ENCODE measurements at regions not wholly inside any gene's neighbourhood (a gene's known extent, or its start where the extent isn't known, plus 50 kb on each side); places are given as distances from the start of the nearest gene placed in this dataset.

DNA sequence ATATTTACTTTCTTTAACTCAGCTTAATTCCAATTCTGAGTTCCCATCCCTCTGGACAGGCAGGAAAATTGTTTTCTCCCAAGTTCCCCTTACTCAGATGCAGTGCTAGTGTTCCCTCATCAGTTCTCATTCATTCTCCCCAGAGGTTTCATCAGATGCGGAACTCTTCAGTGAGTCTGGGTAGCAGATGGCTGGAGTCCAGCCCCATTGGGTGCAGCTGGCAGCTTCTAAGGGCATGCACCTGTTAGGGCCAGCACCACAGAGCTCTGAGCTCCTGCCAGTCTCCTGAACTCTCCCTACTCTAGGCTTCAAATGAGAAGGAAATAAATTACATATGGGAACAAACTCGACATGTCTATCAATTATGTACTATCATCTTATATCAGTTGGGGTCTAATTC is 76.6 kb downstream of the SOD2 start:
- H3K4me3 ChIP-seq (ENCODE audit: low read length in 2 of 2), result no peak overlapping the region
- no peak for DNase-seq (ENCODE audit: low spot score)
- WGBS, 2 donors (ENCODE audit: extremely low coverage in 2 of 2, insufficient read length in 2 of 2, insufficient replicate concordance in 1 of 2), result no CpG with 5 or more reads among the region's 2 CpGs

GRCh38 chr6:159615918-159616317 is 77.1 kb downstream of the SOD2 start:
- Histone ChIP-seq H2BK12ac (ENCODE audit: low read length) (no peak overlapping the region), H3K9ac (ENCODE audit: low read depth, low read length, poor library complexity) (no peak overlapping the region), H3K4me3 (ENCODE audit: low read length in 2 of 2) (no peak overlapping the region), H3K14ac (ENCODE audit: low read length) (no peak overlapping the region), H4K91ac (ENCODE audit: low read depth, low read length, poor library complexity) (no peak overlapping the region), H3K23ac (ENCODE audit: low read depth, low read length, poor library complexity) (no peak overlapping the region), H3K9me3 (replicated peaks in 1 of 2; ENCODE audit: control insufficient read depth in 2 of 2, insufficient read depth in 1 of 2, low read depth in 1 of 2, low read length in 2 of 2) (peaks cover 0 to 8% of the 10 kb centered on the region in 2 donors), H2BK5ac (ENCODE audit: low read length) (no peak overlapping the region), H2AK5ac (ENCODE audit: low read depth, low read length) (no peak overlapping the region), H3K4me1 (ENCODE audit: control insufficient read depth in 2 of 2, insufficient read depth in 1 of 2, low read depth in 1 of 2, low read length in 2 of 2) (no peaks in the 10 kb centered on the region), H3K36me3 (replicated peaks in 1 of 2; ENCODE audit: control insufficient read depth in 2 of 2, insufficient read depth in 2 of 2, low read length in 2 of 2) (no peaks in the 10 kb centered on the region), H3K4me2 (ENCODE audit: insufficient read depth, low read length, poor library complexity, severe bottlenecking) (no peak overlapping the region), H2BK15ac (ENCODE audit: low read length) (no peak overlapping the region), H3K18ac (ENCODE audit: low read length) (no peak overlapping the region), H3K4ac (ENCODE audit: low read length) (no peak overlapping the region), H3K27me3 (ENCODE audit: control insufficient read depth in 3 of 3, insufficient read depth in 3 of 3, low read depth in 1 of 3, low read length in 3 of 3) (no peaks in the 10 kb centered on the region), H2BK120ac (ENCODE audit: low read depth, low read length) (no peak overlapping the region), H4K8ac (ENCODE audit: low read depth, low read length) (no peak overlapping the region), H2AFZ (ENCODE audit: low read length) (no peak overlapping the region), H3K79me1 (ENCODE audit: low read depth, low read length) (no peaks in the 10 kb centered on the region), H3K27ac (replicated peaks; ENCODE audit: low read length) (no peak overlapping the region)
- DNase-seq (ENCODE audit: low spot score), result no peak
- WGBS, 2 donors (ENCODE audit: extremely low coverage in 2 of 2, insufficient read length in 2 of 2, insufficient replicate concordance in 1 of 2), result no CpG with 5 or more reads among the region's 3 CpGs

More for the DNA sequence above, 76.6 kb downstream of the SOD2 start:
- no peak overlapping the region for H2BK12ac ChIP-seq (ENCODE audit: low read length)
- no peaks in the 10 kb centered on the region for H3K27me3 ChIP-seq (ENCODE audit: control insufficient read depth in 3 of 3, insufficient read depth in 3 of 3, low read depth in 1 of 3, low read length in 3 of 3)
- H3K27ac ChIP-seq (replicated peaks; ENCODE audit: low read length), result no peak overlapping the region
- H3K18ac ChIP-seq (ENCODE audit: low read length), result no peak overlapping the region
- no peak overlapping the region for H3K14ac ChIP-seq (ENCODE audit: low read length)
- no peak overlapping the region for H3K9ac ChIP-seq (ENCODE audit: low read depth, low read length, poor library complexity)
- H3K23ac ChIP-seq (ENCODE audit: low read depth, low read length, poor library complexity), result no peak overlapping the region
- no peaks in the 10 kb centered on the region for H3K79me1 ChIP-seq (ENCODE audit: low read depth, low read length)
- H3K4me2 ChIP-seq (ENCODE audit: insufficient read depth, low read length, poor library complexity, severe bottlenecking), result no peak overlapping the region
- H2AFZ ChIP-seq (ENCODE audit: low read length), result no peak overlapping the region
- no peak overlapping the region for H2AK5ac ChIP-seq (ENCODE audit: low read depth, low read length)
- no peak overlapping the region for H2BK5ac ChIP-seq (ENCODE audit: low read length)
- H3K4me1 ChIP-seq (ENCODE audit: control insufficient read depth in 2 of 2, insufficient read depth in 1 of 2, low read depth in 1 of 2, low read length in 2 of 2), result no peaks in the 10 kb centered on the region
- no peaks in the 10 kb centered on the region for H3K36me3 ChIP-seq (replicated peaks in 1 of 2; ENCODE audit: control insufficient read depth in 2 of 2, insufficient read depth in 2 of 2, low read length in 2 of 2)
- no peak overlapping the region for H3K4ac ChIP-seq (ENCODE audit: low read length)
- no peak overlapping the region for H4K91ac ChIP-seq (ENCODE audit: low read depth, low read length, poor library complexity)
- H2BK120ac ChIP-seq (ENCODE audit: low read depth, low read length), result no peak overlapping the region
- no peak overlapping the region for H2BK15ac ChIP-seq (ENCODE audit: low read length)
- H3K9me3 ChIP-seq (replicated peaks in 1 of 2; ENCODE audit: control insufficient read depth in 2 of 2, insufficient read depth in 1 of 2, low read depth in 1 of 2, low read length in 2 of 2), result peaks cover 0 to 8% of the 10 kb centered on the region in 2 donors
- no peak overlapping the region for H4K8ac ChIP-seq (ENCODE audit: low read depth, low read length)

- H3K4me2 ChIP-seq (ENCODE audit: insufficient read depth, low read length, poor library complexity, severe bottlenecking), result no peak overlapping the region
- no peak for DNase-seq (ENCODE audit: low spot score)
- no CpG with 5 or more reads among the region's 6 CpGs for WGBS, 2 donors (ENCODE audit: extremely low coverage in 2 of 2, insufficient read length in 2 of 2, insufficient replicate concordance in 1 of 2)
- H2AFZ ChIP-seq (ENCODE audit: low read length), result no peak overlapping the region
- no peaks in the 10 kb centered on the region for H3K79me1 ChIP-seq (ENCODE audit: low read depth, low read length)
- H3K23ac ChIP-seq (ENCODE audit: low read depth, low read length, poor library complexity), result no peak overlapping the region
- no peak overlapping the region for H3K4me3 ChIP-seq (ENCODE audit: low read length in 2 of 2)
- H3K9ac ChIP-seq (ENCODE audit: low read depth, low read length, poor library complexity), result no peak overlapping the region
- no peak overlapping the region for H2BK120ac ChIP-seq (ENCODE audit: low read depth, low read length)
- H2BK15ac ChIP-seq (ENCODE audit: low read length), result no peak overlapping the region
- no peaks in the 10 kb centered on the region for H3K27me3 ChIP-seq (ENCODE audit: control insufficient read depth in 3 of 3, insufficient read depth in 3 of 3, low read depth in 1 of 3, low read length in 3 of 3)
- H4K8ac ChIP-seq (ENCODE audit: low read depth, low read length), result no peak overlapping the region
- H3K36me3 ChIP-seq (replicated peaks in 1 of 2; ENCODE audit: control insufficient read depth in 2 of 2, insufficient read depth in 2 of 2, low read length in 2 of 2), result no peaks in the 10 kb centered on the region
- H2BK12ac ChIP-seq (ENCODE audit: low read length), result no peak overlapping the region
- no peak overlapping the region for H3K14ac ChIP-seq (ENCODE audit: low read length)
- H3K9me3 ChIP-seq (replicated peaks in 1 of 2; ENCODE audit: control insufficient read depth in 2 of 2, insufficient read depth in 1 of 2, low read depth in 1 of 2, low read length in 2 of 2), result peaks cover 0 to 3% of the 10 kb centered on the region in 2 donors
- no peak overlapping the region for H3K18ac ChIP-seq (ENCODE audit: low read length)
- no peak overlapping the region for H3K27ac ChIP-seq (replicated peaks; ENCODE audit: low read length)
- no peak overlapping the region for H2BK5ac ChIP-seq (ENCODE audit: low read length)
- H4K91ac ChIP-seq (ENCODE audit: low read depth, low read length, poor library complexity), result no peak overlapping the region
- no peak overlapping the region for H3K4ac ChIP-seq (ENCODE audit: low read length)
- H2AK5ac ChIP-seq (ENCODE audit: low read depth, low read length), result no peak overlapping the region
- H3K4me1 ChIP-seq (ENCODE audit: control insufficient read depth in 2 of 2, insufficient read depth in 1 of 2, low read depth in 1 of 2, low read length in 2 of 2), result no peaks in the 10 kb centered on the region
Measured at GRCh38 chr6:159610881-159611280, 82.2 kb downstream of the SOD2 start.

- no peak overlapping the region for H3K4ac ChIP-seq (ENCODE audit: low read length)
- no peak overlapping the region for H3K27ac ChIP-seq (replicated peaks; ENCODE audit: low read length)
- H4K8ac ChIP-seq (ENCODE audit: low read depth, low read length), result no peak overlapping the region
- peaks cover 0 to 3% of the 10 kb centered on the region in 2 donors for H3K9me3 ChIP-seq (replicated peaks in 1 of 2; ENCODE audit: control insufficient read depth in 2 of 2, insufficient read depth in 1 of 2, low read depth in 1 of 2, low read length in 2 of 2)
- no peak overlapping the region for H3K18ac ChIP-seq (ENCODE audit: low read length)
- H2AFZ ChIP-seq (ENCODE audit: low read length), result no peak overlapping the region
- no peak overlapping the region for H2BK5ac ChIP-seq (ENCODE audit: low read length)
- no peaks in the 10 kb centered on the region for H3K36me3 ChIP-seq (replicated peaks in 1 of 2; ENCODE audit: control insufficient read depth in 2 of 2, insufficient read depth in 2 of 2, low read length in 2 of 2)
- H3K23ac ChIP-seq (ENCODE audit: low read depth, low read length, poor library complexity), result no peak overlapping the region
- no peak overlapping the region for H2BK120ac ChIP-seq (ENCODE audit: low read depth, low read length)
- H2AK5ac ChIP-seq (ENCODE audit: low read depth, low read length), result no peak overlapping the region
- H3K27me3 ChIP-seq (ENCODE audit: control insufficient read depth in 3 of 3, insufficient read depth in 3 of 3, low read depth in 1 of 3, low read length in 3 of 3), result no peaks in the 10 kb centered on the region
- DNase-seq (ENCODE audit: low spot score), result no peak
- no CpG with 5 or more reads among the region's 2 CpGs for WGBS, 2 donors (ENCODE audit: extremely low coverage in 2 of 2, insufficient read length in 2 of 2, insufficient replicate concordance in 1 of 2)
- no peaks in the 10 kb centered on the region for H3K4me1 ChIP-seq (ENCODE audit: control insufficient read depth in 2 of 2, insufficient read depth in 1 of 2, low read depth in 1 of 2, low read length in 2 of 2)
- no peak overlapping the region for H2BK15ac ChIP-seq (ENCODE audit: low read length)
- no peak overlapping the region for H4K91ac ChIP-seq (ENCODE audit: low read depth, low read length, poor library complexity)
- no peak overlapping the region for H3K9ac ChIP-seq (ENCODE audit: low read depth, low read length, poor library complexity)
- no peak overlapping the region for H3K4me2 ChIP-seq (ENCODE audit: insufficient read depth, low read length, poor library complexity, severe bottlenecking)
- no peak overlapping the region for H3K4me3 ChIP-seq (ENCODE audit: low read length in 2 of 2)
- H2BK12ac ChIP-seq (ENCODE audit: low read length), result no peak overlapping the region
- H3K14ac ChIP-seq (ENCODE audit: low read length), result no peak overlapping the region
- H3K79me1 ChIP-seq (ENCODE audit: low read depth, low read length), result no peaks in the 10 kb centered on the region
Measured at GRCh38 chr6:159609652-159610178, 83.3 kb downstream of the SOD2 start.

Measured in neuronal stem cell (in vitro differentiated cells).